ENCODE measurements at regions not wholly inside any gene's neighbourhood (a gene's known extent, or its start where the extent isn't known, plus 50 kb on each side); places are given as distances from the start of the nearest gene placed in this dataset.

DNA sequence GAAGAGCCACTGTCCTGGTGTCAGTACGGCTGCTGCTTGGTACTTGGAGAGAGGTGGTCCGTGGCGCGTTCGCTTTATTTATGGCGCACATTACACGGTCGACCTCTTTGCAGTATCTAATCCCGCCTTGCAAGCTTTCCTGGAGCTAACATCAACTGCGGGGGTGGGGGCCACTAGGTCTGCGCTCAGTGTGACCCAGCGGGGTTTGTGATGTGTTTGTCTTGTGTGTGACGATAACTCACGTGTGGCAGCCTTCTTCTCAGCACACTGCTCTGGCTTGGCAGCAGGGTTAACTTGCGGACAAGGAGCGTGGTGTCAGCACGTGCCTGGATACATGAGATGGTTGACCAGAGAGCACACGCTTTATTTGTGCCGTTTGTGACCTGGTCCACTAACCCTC is 122.2 kb upstream of the RTL1 start:
- H3K27me3 ChIP-seq (ENCODE audit: control insufficient read depth, insufficient read depth, low read length), result no peaks in the 10 kb centered on the region
- no peak overlapping the region for H3K4me3 ChIP-seq (ENCODE audit: low read length)
- Mint-ChIP-seq H3K27ac (no peak overlapping the region), H3K27me3 (ENCODE audit: low read depth in 2 of 2) (no peaks in the 10 kb centered on the region), H3K36me3 (no peaks in the 10 kb centered on the region), H3K4me3 (no peak overlapping the region), H3K4me1 (no peaks in the 10 kb centered on the region), H3K9me3 (peaks cover 0 to under 1% of the 10 kb centered on the region in 2 donors)
- no peaks in the 10 kb centered on the region for H3K36me3 ChIP-seq (ENCODE audit: control insufficient read depth, insufficient read depth, low read length)
- WGBS (ENCODE audit: insufficient coverage), result 92% methylated on average over 19 of the region's 19 CpGs
- DNase-seq (no peak), ATAC-seq (no peak)
- H3K9me3 ChIP-seq (ENCODE audit: control insufficient read depth, insufficient read depth, low read length), result no peaks in the 10 kb centered on the region
- intact Hi-C loops (cut with micrococcal nuclease), result no loop called here
- H3K4me1 ChIP-seq (ENCODE audit: control insufficient read depth, insufficient read depth, low read length), result no peaks in the 10 kb centered on the region
- H3K27ac ChIP-seq (ENCODE audit: low read length), result no peak overlapping the region
- TF ChIP-seq, protein P1, sequence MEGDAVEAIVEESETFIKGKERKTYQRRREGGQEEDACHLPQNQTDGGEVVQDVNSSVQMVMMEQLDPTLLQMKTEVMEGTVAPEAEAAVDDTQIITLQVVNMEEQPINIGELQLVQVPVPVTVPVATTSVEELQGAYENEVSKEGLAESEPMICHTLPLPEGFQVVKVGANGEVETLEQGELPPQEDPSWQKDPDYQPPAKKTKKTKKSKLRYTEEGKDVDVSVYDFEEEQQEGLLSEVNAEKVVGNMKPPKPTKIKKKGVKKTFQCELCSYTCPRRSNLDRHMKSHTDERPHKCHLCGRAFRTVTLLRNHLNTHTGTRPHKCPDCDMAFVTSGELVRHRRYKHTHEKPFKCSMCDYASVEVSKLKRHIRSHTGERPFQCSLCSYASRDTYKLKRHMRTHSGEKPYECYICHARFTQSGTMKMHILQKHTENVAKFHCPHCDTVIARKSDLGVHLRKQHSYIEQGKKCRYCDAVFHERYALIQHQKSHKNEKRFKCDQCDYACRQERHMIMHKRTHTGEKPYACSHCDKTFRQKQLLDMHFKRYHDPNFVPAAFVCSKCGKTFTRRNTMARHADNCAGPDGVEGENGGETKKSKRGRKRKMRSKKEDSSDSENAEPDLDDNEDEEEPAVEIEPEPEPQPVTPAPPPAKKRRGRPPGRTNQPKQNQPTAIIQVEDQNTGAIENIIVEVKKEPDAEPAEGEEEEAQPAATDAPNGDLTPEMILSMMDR (IDR thresholded peaks at IDR 0.05), result no peak

DNA sequence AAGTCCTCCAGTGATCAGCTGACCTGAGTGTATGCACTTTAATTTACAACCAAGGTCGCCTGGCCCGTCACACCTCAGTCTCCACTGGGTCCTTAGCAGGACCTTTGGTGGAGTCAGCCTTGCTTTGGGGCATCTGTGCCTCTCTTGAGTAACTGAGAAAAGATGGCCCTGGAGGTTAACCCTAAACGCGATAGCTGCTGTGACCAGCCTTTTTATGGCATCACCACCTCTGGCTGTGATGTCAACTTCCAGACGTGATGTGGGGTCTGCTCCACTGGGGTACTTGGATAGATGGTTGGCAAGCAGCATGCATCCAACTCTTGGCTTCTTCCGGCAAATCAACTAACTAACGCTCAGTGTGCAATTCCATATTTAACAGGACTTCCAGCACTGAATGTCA is 122.8 kb upstream of the RTL1 start:
- H3K4me1 Mint-ChIP-seq, result no peaks in the 10 kb centered on the region
- ATAC-seq, result no peak
- intact Hi-C loops (cut with micrococcal nuclease), result no loop called here

DNA sequence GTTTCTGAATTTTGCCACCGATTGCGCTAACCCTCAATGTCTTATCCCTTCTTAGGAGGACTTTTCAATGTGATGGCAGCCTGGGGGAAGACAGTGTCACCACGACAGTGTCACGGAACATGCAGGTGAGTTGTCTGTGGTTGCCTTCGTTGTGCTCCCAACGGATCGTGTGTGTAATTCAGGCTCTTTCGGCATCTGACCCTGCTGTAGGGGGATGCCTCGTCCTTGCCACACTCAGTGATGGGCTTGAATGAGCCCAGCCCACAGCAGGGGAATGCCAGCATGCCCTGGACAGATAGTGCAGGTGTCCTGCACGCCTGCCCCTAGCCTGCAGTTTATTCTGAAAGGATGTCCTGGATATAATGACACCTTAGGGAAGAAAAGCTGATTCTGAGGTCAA is 123.8 kb upstream of the RTL1 start:
- no peaks in the 10 kb centered on the region for H3K27me3 Mint-ChIP-seq (ENCODE audit: low read depth in 2 of 2)
- no peak overlapping the region for H3K4me3 Mint-ChIP-seq
- no peak overlapping the region for H3K27ac Mint-ChIP-seq
- no peaks in the 10 kb centered on the region for H3K4me1 Mint-ChIP-seq
- Histone ChIP-seq H3K36me3 (ENCODE audit: control insufficient read depth, insufficient read depth, low read length) (no peaks in the 10 kb centered on the region), H3K9me3 (ENCODE audit: control insufficient read depth, insufficient read depth, low read length) (no peaks in the 10 kb centered on the region), H3K27me3 (ENCODE audit: control insufficient read depth, insufficient read depth, low read length) (no peaks in the 10 kb centered on the region), H3K27ac (ENCODE audit: low read length) (no peak overlapping the region), H3K4me1 (ENCODE audit: control insufficient read depth, insufficient read depth, low read length) (no peaks in the 10 kb centered on the region), H3K4me3 (ENCODE audit: low read length) (no peak overlapping the region)
- DNase-seq, result no peak
- 88% methylated on average over 10 of the region's 10 CpGs for WGBS (ENCODE audit: insufficient coverage)
- no peaks in the 10 kb centered on the region for H3K9me3 Mint-ChIP-seq
- TF ChIP-seq, protein P1 (IDR thresholded peaks at IDR 0.05), result no peak
- ATAC-seq, result no peak
- intact Hi-C loops (cut with micrococcal nuclease), result no loop called here
- no peaks in the 10 kb centered on the region for H3K36me3 Mint-ChIP-seq

More for the DNA sequence above, 122.8 kb upstream of the RTL1 start:
- no peaks in the 10 kb centered on the region for H3K36me3 Mint-ChIP-seq
- TF ChIP-seq, protein P1 (IDR thresholded peaks at IDR 0.05), result no peak
- H3K27me3 ChIP-seq (ENCODE audit: control insufficient read depth, insufficient read depth, low read length), result no peaks in the 10 kb centered on the region
- no peak overlapping the region for H3K27ac Mint-ChIP-seq
- H3K4me3 Mint-ChIP-seq, result no peak overlapping the region
- no peak for DNase-seq
- H3K36me3 ChIP-seq (ENCODE audit: control insufficient read depth, insufficient read depth, low read length), result no peaks in the 10 kb centered on the region
- no peaks in the 10 kb centered on the region for H3K27me3 Mint-ChIP-seq (ENCODE audit: low read depth in 2 of 2)
- H3K4me3 ChIP-seq (ENCODE audit: low read length), result no peak overlapping the region
- no peaks in the 10 kb centered on the region for H3K9me3 ChIP-seq (ENCODE audit: control insufficient read depth, insufficient read depth, low read length)
- WGBS (ENCODE audit: insufficient coverage), result 91% methylated on average over 7 of the region's 7 CpGs
- H3K4me1 ChIP-seq (ENCODE audit: control insufficient read depth, insufficient read depth, low read length), result no peaks in the 10 kb centered on the region
- H3K9me3 Mint-ChIP-seq, result no peaks in the 10 kb centered on the region
- no peak overlapping the region for H3K27ac ChIP-seq (ENCODE audit: low read length)

DNA sequence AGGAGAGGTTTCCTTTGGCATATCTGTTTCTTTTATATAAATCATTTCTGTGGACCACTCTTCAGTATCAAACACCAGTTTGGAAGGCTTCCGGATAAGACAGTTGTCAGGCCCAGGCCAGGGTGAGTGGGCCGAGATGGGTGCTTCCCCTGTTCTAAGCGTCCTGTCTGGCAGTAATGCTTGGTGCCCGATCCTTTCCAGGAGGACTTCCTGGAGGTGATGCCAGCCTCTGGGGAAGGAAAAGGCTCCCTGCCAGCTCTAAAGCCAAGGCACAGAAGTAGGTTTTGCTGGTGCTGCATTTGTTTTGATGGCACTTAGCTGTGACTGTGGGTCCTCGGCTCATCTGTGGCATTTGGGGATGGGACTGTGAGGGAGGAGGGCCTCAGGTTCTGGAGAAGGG is 124.4 kb upstream of the RTL1 start:
- intact Hi-C loops (cut with micrococcal nuclease), result no loop called here
- WGBS (ENCODE audit: insufficient coverage), result 89% methylated on average over 5 of the region's 5 CpGs
- Histone ChIP-seq H3K4me3 (ENCODE audit: low read length) (no peak overlapping the region), H3K9me3 (ENCODE audit: control insufficient read depth, insufficient read depth, low read length) (no peaks in the 10 kb centered on the region), H3K27ac (ENCODE audit: low read length) (no peak overlapping the region), H3K36me3 (ENCODE audit: control insufficient read depth, insufficient read depth, low read length) (no peaks in the 10 kb centered on the region), H3K4me1 (ENCODE audit: control insufficient read depth, insufficient read depth, low read length) (no peaks in the 10 kb centered on the region), H3K27me3 (ENCODE audit: control insufficient read depth, insufficient read depth, low read length) (no peaks in the 10 kb centered on the region)
- TF ChIP-seq, protein P1 (IDR thresholded peaks at IDR 0.05), result no peak
- ATAC-seq, result no peak
- no peak overlapping the region for H3K4me3 Mint-ChIP-seq
- H3K9me3 Mint-ChIP-seq, result no peaks in the 10 kb centered on the region
- H3K36me3 Mint-ChIP-seq, result no peaks in the 10 kb centered on the region
- no peak for DNase-seq
- H3K27me3 Mint-ChIP-seq (ENCODE audit: low read depth in 2 of 2), result no peaks in the 10 kb centered on the region
- H3K27ac Mint-ChIP-seq, result no peak overlapping the region
- no peaks in the 10 kb centered on the region for H3K4me1 Mint-ChIP-seq
